ENCODE measurements at regions not wholly inside any gene's neighbourhood (a gene's known extent, or its start where the extent isn't known, plus 50 kb on each side); places are given as distances from the start of the nearest gene placed in this dataset.
A peak's percentile ranks its signal among the peaks of the same experiment; 100 is the strongest.

DNA sequence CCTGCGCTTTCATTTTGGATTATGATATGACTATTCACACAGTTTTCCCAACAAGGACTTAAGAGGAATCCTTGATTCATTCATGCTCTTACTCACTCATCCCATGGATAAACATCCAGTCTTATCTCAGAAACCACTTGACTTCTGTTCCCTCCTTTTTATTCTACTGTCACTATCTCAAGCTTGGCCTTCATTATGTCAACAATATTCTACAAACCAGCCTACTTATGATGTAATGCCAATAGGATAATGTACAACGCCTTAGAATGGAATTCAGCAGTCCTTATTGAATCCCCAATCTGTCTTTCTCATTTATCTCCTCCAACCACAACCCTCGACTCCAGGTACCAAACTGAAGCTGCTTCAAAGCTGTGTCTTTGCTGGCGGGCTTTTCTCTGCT lies 448.5 kb downstream of the PDZRN4 start (continued):
- TF ChIP-seq, protein P1, sequence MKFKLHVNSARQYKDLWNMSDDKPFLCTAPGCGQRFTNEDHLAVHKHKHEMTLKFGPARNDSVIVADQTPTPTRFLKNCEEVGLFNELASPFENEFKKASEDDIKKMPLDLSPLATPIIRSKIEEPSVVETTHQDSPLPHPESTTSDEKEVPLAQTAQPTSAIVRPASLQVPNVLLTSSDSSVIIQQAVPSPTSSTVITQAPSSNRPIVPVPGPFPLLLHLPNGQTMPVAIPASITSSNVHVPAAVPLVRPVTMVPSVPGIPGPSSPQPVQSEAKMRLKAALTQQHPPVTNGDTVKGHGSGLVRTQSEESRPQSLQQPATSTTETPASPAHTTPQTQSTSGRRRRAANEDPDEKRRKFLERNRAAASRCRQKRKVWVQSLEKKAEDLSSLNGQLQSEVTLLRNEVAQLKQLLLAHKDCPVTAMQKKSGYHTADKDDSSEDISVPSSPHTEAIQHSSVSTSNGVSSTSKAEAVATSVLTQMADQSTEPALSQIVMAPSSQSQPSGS (tag by site-specific recombination; IDR thresholded peaks at IDR 0.05; ENCODE audit: low read depth) = peak; percentile 78
- TF ChIP-seq KLF8 (tag by site-specific recombination; IDR thresholded peaks at IDR 0.05) (peak; percentile 30; the same call in 1 of the 2 replicates), KLF1 (tag by site-specific recombination; IDR thresholded peaks at IDR 0.05) (peak; percentile 85), HOXC10 (CRISPR knock-in tag; IDR thresholded peaks at IDR 0.05) (no peak), YY2 (tag by site-specific recombination; IDR thresholded peaks at IDR 0.05) (no peak), ZNF391 (tag by site-specific recombination; IDR thresholded peaks at IDR 0.05; ENCODE audit: borderline replicate concordance, low read depth) (no peak), TCF7L2 (IDR thresholded peaks at IDR 0.05; ENCODE audit: borderline replicate concordance, low read depth, low read length) (no peak), ZNF221 (tag by site-specific recombination; IDR thresholded peaks at IDR 0.05; ENCODE audit: borderline replicate concordance) (no peak), MYNN (tag by site-specific recombination; IDR thresholded peaks at IDR 0.05; ENCODE audit: borderline replicate concordance) (no peak)
- TF ChIP-seq, protein P2, sequence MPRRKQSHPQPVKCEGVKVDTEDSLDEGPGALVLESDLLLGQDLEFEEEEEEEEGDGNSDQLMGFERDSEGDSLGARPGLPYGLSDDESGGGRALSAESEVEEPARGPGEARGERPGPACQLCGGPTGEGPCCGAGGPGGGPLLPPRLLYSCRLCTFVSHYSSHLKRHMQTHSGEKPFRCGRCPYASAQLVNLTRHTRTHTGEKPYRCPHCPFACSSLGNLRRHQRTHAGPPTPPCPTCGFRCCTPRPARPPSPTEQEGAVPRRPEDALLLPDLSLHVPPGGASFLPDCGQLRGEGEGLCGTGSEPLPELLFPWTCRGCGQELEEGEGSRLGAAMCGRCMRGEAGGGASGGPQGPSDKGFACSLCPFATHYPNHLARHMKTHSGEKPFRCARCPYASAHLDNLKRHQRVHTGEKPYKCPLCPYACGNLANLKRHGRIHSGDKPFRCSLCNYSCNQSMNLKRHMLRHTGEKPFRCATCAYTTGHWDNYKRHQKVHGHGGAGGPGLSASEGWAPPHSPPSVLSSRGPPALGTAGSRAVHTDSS (tag by site-specific recombination; IDR thresholded peaks at IDR 0.05) = no peak
- TF ChIP-seq, protein P3, sequence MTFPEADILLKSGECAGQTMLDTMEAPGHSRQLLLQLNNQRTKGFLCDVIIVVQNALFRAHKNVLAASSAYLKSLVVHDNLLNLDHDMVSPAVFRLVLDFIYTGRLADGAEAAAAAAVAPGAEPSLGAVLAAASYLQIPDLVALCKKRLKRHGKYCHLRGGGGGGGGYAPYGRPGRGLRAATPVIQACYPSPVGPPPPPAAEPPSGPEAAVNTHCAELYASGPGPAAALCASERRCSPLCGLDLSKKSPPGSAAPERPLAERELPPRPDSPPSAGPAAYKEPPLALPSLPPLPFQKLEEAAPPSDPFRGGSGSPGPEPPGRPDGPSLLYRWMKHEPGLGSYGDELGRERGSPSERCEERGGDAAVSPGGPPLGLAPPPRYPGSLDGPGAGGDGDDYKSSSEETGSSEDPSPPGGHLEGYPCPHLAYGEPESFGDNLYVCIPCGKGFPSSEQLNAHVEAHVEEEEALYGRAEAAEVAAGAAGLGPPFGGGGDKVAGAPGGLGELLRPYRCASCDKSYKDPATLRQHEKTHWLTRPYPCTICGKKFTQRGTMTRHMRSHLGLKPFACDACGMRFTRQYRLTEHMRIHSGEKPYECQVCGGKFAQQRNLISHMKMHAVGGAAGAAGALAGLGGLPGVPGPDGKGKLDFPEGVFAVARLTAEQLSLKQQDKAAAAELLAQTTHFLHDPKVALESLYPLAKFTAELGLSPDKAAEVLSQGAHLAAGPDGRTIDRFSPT (tag by site-specific recombination; IDR thresholded peaks at IDR 0.05) = no peak
- TF ChIP-seq, protein P4, sequence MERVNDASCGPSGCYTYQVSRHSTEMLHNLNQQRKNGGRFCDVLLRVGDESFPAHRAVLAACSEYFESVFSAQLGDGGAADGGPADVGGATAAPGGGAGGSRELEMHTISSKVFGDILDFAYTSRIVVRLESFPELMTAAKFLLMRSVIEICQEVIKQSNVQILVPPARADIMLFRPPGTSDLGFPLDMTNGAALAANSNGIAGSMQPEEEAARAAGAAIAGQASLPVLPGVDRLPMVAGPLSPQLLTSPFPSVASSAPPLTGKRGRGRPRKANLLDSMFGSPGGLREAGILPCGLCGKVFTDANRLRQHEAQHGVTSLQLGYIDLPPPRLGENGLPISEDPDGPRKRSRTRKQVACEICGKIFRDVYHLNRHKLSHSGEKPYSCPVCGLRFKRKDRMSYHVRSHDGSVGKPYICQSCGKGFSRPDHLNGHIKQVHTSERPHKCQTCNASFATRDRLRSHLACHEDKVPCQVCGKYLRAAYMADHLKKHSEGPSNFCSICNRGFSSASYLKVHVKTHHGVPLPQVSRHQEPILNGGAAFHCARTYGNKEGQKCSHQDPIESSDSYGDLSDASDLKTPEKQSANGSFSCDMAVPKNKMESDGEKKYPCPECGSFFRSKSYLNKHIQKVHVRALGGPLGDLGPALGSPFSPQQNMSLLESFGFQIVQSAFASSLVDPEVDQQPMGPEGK (tag by site-specific recombination; IDR thresholded peaks at IDR 0.05) = no peak
- TF ChIP-seq, protein P5, sequence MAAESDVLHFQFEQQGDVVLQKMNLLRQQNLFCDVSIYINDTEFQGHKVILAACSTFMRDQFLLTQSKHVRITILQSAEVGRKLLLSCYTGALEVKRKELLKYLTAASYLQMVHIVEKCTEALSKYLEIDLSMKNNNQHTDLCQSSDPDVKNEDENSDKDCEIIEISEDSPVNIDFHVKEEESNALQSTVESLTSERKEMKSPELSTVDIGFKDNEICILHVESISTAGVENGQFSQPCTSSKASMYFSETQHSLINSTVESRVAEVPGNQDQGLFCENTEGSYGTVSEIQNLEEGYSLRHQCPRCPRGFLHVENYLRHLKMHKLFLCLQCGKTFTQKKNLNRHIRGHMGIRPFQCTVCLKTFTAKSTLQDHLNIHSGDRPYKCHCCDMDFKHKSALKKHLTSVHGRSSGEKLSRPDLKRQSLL (tag by site-specific recombination; IDR thresholded peaks at IDR 0.05) = no peak
- TF ChIP-seq, protein P6, sequence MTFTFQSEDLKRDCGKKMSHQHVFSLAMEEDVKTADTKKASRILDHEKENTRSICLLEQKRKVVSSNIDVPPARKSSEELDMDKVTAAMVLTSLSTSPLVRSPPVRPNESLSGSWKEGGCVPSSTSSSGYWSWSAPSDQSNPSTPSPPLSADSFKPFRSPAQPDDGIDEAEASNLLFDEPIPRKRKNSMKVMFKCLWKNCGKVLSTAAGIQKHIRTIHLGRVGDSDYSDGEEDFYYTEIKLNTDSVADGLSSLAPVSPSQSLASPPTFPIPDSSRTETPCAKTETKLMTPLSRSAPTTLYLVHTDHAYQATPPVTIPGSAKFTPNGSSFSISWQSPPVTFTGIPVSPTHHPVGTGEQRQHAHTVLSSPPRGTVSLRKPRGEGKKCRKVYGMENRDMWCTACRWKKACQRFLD (tag by site-specific recombination; IDR thresholded peaks at IDR 0.05) = no peak

DNA sequence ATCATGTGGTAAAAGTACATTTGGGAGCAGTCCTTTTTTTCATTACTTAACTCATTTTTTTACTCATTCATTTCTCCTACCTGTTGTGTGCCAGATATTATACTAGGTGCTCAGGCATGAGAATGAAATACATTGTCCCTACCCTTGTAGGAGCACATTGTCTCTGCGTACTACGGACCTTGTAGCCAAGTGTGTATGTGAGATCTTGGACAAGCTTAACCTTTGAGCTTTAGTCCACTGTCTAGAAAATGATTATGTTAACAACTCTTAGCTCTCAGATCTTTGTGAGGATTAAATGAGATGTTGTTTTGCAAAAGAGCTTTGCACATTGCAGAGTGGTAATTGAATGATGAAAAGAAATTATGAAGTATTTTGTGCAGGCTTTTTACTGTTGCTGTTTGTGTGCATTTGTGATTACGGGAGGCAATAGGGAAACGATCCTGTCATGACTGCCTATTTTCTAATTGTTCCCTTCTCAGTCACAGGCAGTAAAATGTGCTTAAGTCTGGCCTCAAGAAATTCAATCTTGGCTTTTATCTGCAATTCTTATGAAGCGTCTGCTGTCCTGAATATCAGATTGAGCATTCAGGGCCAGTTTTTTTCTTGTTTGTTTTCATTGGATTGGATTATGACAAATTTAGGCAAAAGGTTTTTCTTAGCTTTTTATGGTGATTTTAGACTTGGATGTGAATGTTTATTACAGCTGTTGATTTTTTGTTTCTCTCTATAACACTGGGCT lies 447.7 kb downstream of the PDZRN4 start:
- POLR2A ChIA-PET = no interaction called here
- CTCF ChIA-PET = no interaction called here
- TF ChIP-seq, protein P7, sequence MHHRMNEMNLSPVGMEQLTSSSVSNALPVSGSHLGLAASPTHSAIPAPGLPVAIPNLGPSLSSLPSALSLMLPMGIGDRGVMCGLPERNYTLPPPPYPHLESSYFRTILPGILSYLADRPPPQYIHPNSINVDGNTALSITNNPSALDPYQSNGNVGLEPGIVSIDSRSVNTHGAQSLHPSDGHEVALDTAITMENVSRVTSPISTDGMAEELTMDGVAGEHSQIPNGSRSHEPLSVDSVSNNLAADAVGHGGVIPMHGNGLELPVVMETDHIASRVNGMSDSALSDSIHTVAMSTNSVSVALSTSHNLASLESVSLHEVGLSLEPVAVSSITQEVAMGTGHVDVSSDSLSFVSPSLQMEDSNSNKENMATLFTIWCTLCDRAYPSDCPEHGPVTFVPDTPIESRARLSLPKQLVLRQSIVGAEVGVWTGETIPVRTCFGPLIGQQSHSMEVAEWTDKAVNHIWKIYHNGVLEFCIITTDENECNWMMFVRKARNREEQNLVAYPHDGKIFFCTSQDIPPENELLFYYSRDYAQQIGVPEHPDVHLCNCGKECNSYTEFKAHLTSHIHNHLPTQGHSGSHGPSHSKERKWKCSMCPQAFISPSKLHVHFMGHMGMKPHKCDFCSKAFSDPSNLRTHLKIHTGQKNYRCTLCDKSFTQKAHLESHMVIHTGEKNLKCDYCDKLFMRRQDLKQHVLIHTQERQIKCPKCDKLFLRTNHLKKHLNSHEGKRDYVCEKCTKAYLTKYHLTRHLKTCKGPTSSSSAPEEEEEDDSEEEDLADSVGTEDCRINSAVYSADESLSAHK (tag by site-specific recombination; IDR thresholded peaks at IDR 0.05) = no peak
- TF ChIP-seq TRIM28 (IDR thresholded peaks at IDR 0.05; ENCODE audit: borderline replicate concordance, low read length) = 0 out of 2 replicates have a peak, but pooled peaks have one; percentile 17
- 0 out of 2 replicates have a peak, but pooled peaks have one; percentile 12 for TF ChIP-seq ZNF664 (tag by site-specific recombination; IDR thresholded peaks at IDR 0.05)
- TF ChIP-seq FEZF1 (tag by site-specific recombination; IDR thresholded peaks at IDR 0.05) = peak; percentile 74
- no peak for TF ChIP-seq YY1 (tag by site-specific recombination; IDR thresholded peaks at IDR 0.05)

More for the DNA sequence above, 447.7 kb downstream of the PDZRN4 start:
- Histone ChIP-seq H3K27ac (ENCODE audit: extremely low read depth, low read depth, low read length) (no peak overlapping the region), H3K9me3 (ENCODE audit: control insufficient read depth, insufficient read depth, low read depth, low read length) (no peaks in the 10 kb centered on the region), H3K4me3 (ENCODE audit: low read depth, low read length) (no peak overlapping the region), H3K36me3 (ENCODE audit: control insufficient read depth in 2 of 2, insufficient read depth in 1 of 2, low read length in 2 of 2) (no peaks in the 10 kb centered on the region), H3K4me1 (ENCODE audit: control insufficient read depth, insufficient read depth, low read length) (peaks cover 7% of the 10 kb centered on the region)

Data from HEK293 (cell line).